ENCODE measurements at regions not wholly inside any gene's neighbourhood (a gene's known extent, or its start where the extent isn't known, plus 50 kb on each side); places are given as distances from the start of the nearest gene placed in this dataset.

- TF ChIP-seq ZC3H10 (CRISPR knock-in tag; IDR thresholded peaks at IDR 0.05) (no peak), ZFP30 (CRISPR knock-in tag; IDR thresholded peaks at IDR 0.05) (no peak), TSHZ2 (CRISPR knock-in tag; IDR thresholded peaks at IDR 0.05) (no peak), ISL1 (CRISPR knock-in tag; IDR thresholded peaks at IDR 0.05) (no peak)
- ATAC-seq: peak; percentile 28; the same call in 1 of the 3 replicates
Observed at GRCh38 chr3:116776880-116777785, 67.6 kb downstream of the TUSC7 start.

- TF ChIP-seq ZNF70 (CRISPR knock-in tag; IDR thresholded peaks at IDR 0.05): no peak
- ATAC-seq: no peak
Observed at GRCh38 chr3:116785226-116785625, 75.6 kb downstream of the TUSC7 start.

- no peak for TF ChIP-seq CSDC2 (CRISPR knock-in tag; IDR thresholded peaks at IDR 0.05)
- TF ChIP-seq TSHZ2 (CRISPR knock-in tag; IDR thresholded peaks at IDR 0.05): no peak
- TF ChIP-seq OSR1 (CRISPR knock-in tag; IDR thresholded peaks at IDR 0.05): no peak
- no peak for TF ChIP-seq ZFP30 (CRISPR knock-in tag; IDR thresholded peaks at IDR 0.05)
- no peak for TF ChIP-seq CREB5 (CRISPR knock-in tag; IDR thresholded peaks at IDR 0.05; ENCODE audit: low read depth)
- no peak for ATAC-seq
Observed at GRCh38 chr3:116802651-116803050, 93.1 kb downstream of the TUSC7 start.

- no peak for ATAC-seq
- TF ChIP-seq ZNF70 (CRISPR knock-in tag; IDR thresholded peaks at IDR 0.05) (no peak), RARB (CRISPR knock-in tag; IDR thresholded peaks at IDR 0.05) (no peak), ZNF565 (CRISPR knock-in tag; conservative IDR thresholded peaks at IDR 0.05; ENCODE audit: low read depth) (no peak), CSRNP3 (CRISPR knock-in tag; IDR thresholded peaks at IDR 0.05) (no peak), TSHZ2 (CRISPR knock-in tag; IDR thresholded peaks at IDR 0.05) (no peak), ISL1 (CRISPR knock-in tag; IDR thresholded peaks at IDR 0.05) (no peak), CSDC2 (CRISPR knock-in tag; IDR thresholded peaks at IDR 0.05) (no peak), POU6F1 (CRISPR knock-in tag; IDR thresholded peaks at IDR 0.05; ENCODE audit: borderline replicate concordance, low read depth) (no peak), ZFP30 (CRISPR knock-in tag; IDR thresholded peaks at IDR 0.05) (no peak), BACH2 (CRISPR knock-in tag; IDR thresholded peaks at IDR 0.05; ENCODE audit: borderline replicate concordance) (no peak), SNAI2 (CRISPR knock-in tag; IDR thresholded peaks at IDR 0.05) (no peak), ESRRG (CRISPR knock-in tag; IDR thresholded peaks at IDR 0.05) (no peak), PPARA (CRISPR knock-in tag; IDR thresholded peaks at IDR 0.05; ENCODE audit: borderline replicate concordance) (no peak), TCF4 (CRISPR knock-in tag; IDR thresholded peaks at IDR 0.05; ENCODE audit: borderline replicate concordance) (no peak), ZNF8 (CRISPR knock-in tag; IDR thresholded peaks at IDR 0.05) (no peak), PATZ1 (CRISPR knock-in tag; IDR thresholded peaks at IDR 0.05; ENCODE audit: borderline replicate concordance) (no peak), ZC3H10 (CRISPR knock-in tag; IDR thresholded peaks at IDR 0.05) (no peak)
Observed at GRCh38 chr3:116806351-116806750, 96.8 kb downstream of the TUSC7 start.

Measured in SK-N-SH treated with all-trans-retinoic acid at 6 μM for 48 hours (cell line).